ENCODE measurements at regions not wholly inside any gene's neighbourhood (a gene's known extent, or its start where the extent isn't known, plus 50 kb on each side); places are given as distances from the start of the nearest gene placed in this dataset.
"Not testable (repeated sequence)": the region's sequence is repeated elsewhere in the genome, so short reads cannot be mapped to it uniquely, and the experiment has no call there.

- FAIRE-seq: no peak
Measured at GRCh38 chr7:81445462-81445861, 324.4 kb downstream of the HGF start.

GRCh38 chr7:81441750-81442149 is 328.1 kb downstream of the HGF start:
- no peak for FAIRE-seq

More at GRCh38 chr7:81445462-81445861, 324.4 kb downstream of the HGF start:
- no peak for DNase-seq (ENCODE audit: insufficient read length, low spot score)

GRCh38 chr7:81439591-81439990 is 330.3 kb downstream of the HGF start:
- DNase-seq (ENCODE audit: insufficient read length, low spot score): no peak
- no peak for FAIRE-seq

More at GRCh38 chr7:81441750-81442149, 328.1 kb downstream of the HGF start:
- no peak for DNase-seq (ENCODE audit: insufficient read length, low spot score)

GRCh38 chr7:81437160-81437559 is 332.7 kb downstream of the HGF start:
- not testable (repeated sequence) for FAIRE-seq; DNase-seq (ENCODE audit: insufficient read length, low spot score)

DNA sequence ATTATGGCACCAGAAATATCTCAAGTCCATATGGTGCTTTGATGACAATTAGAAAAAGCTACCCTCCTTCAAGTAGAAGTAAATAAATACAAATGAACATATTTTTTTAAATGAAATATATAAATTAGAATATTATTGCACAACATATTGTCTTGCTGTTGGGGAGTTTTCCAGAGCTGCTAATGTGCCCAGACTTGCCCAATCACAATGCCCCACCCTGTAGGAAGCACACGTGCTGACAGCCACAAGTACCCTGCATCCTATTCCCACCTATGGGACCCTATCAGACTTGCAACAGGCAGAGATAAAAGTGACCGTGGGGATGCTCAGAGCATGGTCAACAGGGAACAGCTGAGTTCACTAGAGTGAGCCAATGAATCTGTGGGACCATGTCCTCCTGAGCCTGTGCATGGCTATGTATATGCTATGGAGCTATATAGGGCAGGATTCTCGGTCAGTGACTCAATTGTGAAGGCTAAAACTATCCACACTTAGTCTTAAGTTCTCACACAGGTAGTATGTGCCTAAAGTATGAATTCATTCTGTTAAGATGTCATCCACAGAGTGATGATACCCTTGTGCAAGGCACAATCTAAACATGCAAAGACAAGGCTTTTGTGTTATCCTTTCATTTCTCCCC is 336.0 kb downstream of the HGF start:
- DNase-seq (ENCODE audit: insufficient read length, low spot score): no peak
- FAIRE-seq: no peak

- FAIRE-seq: no peak
- DNase-seq (ENCODE audit: insufficient read length, low spot score): no peak
Measured at GRCh38 chr7:81433206-81433605, 336.6 kb downstream of the HGF start.

DNA sequence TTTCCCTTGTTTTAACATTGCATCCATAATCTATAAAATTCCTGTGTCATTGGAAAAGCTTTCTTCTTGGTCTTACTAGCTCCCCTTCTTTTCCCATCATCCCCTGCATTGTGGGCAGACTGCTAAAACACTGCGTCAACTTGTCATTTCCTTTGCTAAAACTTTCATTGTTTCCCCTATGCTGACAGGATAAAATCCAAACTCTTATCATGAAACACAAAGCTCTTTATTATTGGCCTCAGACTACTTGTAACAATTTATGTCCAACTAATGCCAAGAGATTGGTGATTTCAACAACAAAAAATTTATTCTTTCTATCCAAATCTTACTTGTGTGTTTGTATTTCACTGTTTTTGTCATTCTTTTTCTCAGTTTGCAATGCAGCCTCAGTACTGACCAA is 339.1 kb downstream of the HGF start:
- FAIRE-seq (no peak), DNase-seq (ENCODE audit: insufficient read length, low spot score) (no peak)

GRCh38 chr7:81430150-81430549 is 339.7 kb downstream of the HGF start:
- DNase-seq (ENCODE audit: insufficient read length, low spot score) (no peak), FAIRE-seq (no peak)

DNA sequence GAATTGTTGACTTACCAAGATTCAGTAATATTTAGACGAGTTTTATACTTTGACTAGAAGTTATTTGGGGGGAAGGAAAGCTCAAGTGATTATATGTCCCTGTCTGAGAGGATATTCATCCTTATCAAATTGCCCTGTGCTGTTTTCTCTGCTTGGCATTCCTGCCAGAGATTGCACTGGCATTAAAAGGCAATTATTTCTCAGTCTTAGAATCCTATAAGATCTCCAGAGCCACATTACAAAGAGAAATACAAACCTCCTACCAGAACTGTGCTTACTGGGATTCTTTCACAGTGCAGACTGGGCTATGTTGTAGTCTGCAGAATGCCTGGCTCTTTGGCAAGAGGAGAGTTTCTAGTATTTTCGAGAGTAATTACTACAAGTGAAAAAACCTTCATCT is 342.4 kb downstream of the HGF start:
- FAIRE-seq: no peak
- DNase-seq (ENCODE audit: insufficient read length, low spot score): no peak

GRCh38 chr7:81420526-81421226 is 349.2 kb downstream of the HGF start:
- DNase-seq (ENCODE audit: insufficient read length, low spot score): no peak
- FAIRE-seq: no peak

DNA sequence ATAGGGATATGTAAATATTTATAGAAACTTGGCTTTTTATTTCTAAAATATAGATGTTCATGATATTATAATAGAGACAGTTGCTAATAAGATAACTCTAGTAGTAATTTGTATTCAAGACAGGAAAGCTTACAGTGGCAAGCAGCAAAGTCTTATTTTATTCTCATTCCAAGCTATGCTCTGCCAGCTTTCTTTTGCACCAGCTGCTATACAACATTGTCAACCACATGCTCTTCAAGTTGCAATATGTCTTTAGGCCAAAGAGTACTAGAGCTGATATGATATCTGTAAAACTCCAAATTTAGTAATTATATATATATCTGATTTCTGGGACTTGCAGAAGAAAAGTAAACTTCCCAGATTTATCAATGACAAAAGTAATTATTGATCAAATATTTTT is 350.1 kb downstream of the HGF start:
- FAIRE-seq (no peak), DNase-seq (ENCODE audit: insufficient read length, low spot score) (no peak)

DNA sequence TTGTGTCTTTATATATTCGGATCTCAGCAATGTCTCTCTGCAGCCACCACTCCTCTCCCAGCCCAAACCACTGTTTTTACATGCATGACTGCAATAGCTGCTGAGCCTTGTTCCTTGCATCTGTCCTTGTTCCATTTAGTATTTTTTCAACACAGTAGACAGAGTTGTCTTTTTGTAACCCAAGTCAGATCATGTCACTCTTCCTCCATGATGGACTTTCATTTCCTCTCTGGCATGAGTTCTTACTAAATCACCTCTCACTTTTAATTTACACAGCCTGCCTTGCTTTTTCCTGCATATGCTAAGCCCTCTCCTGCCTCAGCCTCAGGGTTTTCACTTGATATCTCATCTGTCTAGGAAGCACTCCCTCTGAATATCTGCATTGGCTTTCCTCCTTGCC is 353.2 kb downstream of the HGF start:
- DNase-seq (ENCODE audit: insufficient read length, low spot score) (no peak), FAIRE-seq (no peak)

- no peak for FAIRE-seq
- no peak for DNase-seq (ENCODE audit: insufficient read length, low spot score)
Measured at GRCh38 chr7:81415181-81415580, 354.7 kb downstream of the HGF start.

GRCh38 chr7:81414411-81414810 is 355.4 kb downstream of the HGF start:
- DNase-seq (ENCODE audit: insufficient read length, low spot score) (no peak), FAIRE-seq (no peak)

DNA sequence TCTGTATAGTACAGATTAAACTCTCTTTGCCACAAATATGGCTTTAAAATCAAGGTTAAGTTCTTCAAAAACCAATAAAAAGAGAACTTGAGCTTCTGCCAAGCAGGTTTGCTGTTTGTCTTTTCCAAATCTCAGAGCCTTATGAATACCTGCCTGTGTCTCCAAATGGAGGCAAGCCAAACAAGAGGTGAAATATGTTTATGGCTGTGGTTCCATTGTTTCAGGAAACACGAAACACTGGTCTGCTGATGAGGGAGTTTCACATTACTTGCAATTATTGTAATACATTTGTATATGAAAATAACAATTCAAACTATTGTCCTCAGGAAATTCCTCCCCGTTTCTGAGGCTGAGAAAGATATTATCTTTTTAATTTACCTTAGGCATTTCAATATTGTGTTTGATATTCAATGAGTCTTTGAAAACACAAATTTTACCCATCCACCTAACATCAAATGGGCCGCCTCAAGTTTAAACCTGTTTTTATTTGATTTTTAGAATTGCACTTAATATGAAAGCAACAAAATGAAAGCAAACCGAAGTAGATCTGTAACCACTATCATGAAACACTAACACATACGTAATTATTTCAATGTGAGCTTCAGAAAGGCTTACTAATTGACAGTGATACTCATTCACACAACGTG is 359.3 kb downstream of the HGF start:
- DNase-seq (ENCODE audit: insufficient read length, low spot score) (no peak), FAIRE-seq (no peak)

DNA sequence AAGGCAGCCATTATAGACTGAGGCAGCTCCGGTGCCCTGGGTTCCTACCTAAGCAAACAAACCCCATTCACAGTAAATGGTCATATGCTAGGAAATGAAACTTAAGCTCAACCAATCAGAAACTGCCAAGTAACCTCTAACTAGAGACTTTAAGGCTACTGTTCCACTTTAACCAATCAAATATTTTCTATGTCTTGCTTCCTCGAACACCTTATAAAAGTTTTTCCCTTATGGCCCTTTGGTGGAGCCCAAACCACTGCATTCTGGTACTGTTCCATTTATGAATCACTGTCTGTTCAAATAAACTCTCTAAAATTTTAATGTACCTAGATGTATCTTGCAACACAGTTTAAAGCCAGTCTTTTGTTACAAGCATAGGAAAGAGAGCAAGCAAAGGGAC is 361.1 kb downstream of the HGF start:
- DNase-seq (ENCODE audit: insufficient read length, low spot score) (no peak), FAIRE-seq (no peak)

GRCh38 chr7:81407094-81407493 is 362.8 kb downstream of the HGF start:
- FAIRE-seq (no peak), DNase-seq (ENCODE audit: insufficient read length, low spot score) (no peak)

DNA sequence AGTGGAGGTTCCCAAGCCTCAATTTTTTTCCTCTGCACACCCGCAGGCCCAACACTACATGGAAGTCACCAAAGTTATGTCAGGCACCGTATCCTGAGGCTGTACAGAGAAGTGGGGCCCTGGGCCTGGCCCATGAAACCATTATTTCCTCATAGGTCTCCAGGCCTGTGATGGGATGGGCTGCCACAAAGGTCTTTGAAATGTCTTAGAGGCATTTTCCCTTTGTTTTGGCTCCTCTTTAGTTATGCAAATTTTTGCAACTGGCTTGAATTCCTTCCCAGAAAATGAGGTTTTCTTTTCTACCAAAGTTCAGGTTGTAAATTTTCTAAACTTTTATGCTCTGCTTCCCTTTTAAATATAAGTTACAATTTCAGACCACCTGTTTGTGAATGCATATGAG is 365.2 kb downstream of the HGF start:
- no peak for DNase-seq (ENCODE audit: insufficient read length, low spot score)
- no peak for FAIRE-seq

DNA sequence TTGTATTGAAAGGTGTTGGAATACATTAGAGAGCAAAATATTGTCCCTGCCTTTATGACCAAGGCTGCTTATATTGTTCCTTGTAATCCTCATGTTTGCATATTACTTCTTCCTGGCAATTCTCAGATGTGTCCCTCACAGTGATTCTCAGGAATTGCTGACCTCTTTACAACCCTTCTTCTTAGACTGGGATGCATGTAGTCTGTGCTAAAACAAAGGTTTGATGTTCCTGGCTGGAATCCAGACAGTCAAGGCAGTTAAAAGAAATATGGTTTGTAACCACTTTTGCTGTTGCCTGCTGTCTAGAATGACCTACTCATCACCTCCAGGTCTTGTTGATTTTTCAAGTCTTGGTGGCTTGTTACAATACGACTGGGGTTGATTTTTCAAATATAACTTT is 367.6 kb downstream of the HGF start:
- DNase-seq (ENCODE audit: insufficient read length, low spot score) (no peak), FAIRE-seq (no peak)

GRCh38 chr7:81399471-81399870 is 370.4 kb downstream of the HGF start:
- no peak for DNase-seq (ENCODE audit: insufficient read length, low spot score)
- FAIRE-seq: no peak

DNA sequence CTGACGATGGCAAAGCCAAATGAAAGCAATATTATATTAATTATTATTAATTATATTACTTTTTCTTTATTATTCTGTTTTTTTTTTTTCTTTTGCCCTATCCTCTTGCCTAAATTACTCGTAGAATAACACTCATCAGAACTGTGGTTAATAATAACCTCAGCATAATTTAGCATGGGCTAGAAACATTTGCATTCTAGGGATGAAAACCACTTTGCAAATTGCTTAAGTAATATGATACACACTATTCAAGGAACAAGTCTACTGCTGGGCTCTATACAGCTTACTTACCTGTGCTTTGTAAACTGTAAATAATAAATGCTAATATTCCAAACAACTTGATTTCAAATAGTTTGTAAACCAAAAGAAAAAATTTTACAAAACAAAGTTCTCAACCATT is 375.8 kb downstream of the HGF start:
- no peak for FAIRE-seq
- no peak for DNase-seq (ENCODE audit: insufficient read length, low spot score)

GRCh38 chr7:81393018-81393417 is 376.8 kb downstream of the HGF start:
- FAIRE-seq (no peak), DNase-seq (ENCODE audit: insufficient read length, low spot score) (no peak)

All from GM19239 (cell line).